DND-41 (cell line): ENCODE measurements at regions not wholly inside any gene's neighbourhood (a gene's known extent, or its start where the extent isn't known, plus 50 kb on each side); places are given as distances from the start of the nearest gene placed in this dataset.

Source experiments
- ATAC-seq: fragments of 200-7000 bp; cut with Tn5 transposase; 3 replicates; pipeline ENCODE4 v1.9.1; 2021; ENCODE audit warnings: low read depth; ENCODE audit not compliant: insufficient read depth
- DNase-seq: peaks from one replicate; pipeline ENCODE4 v3.0.0-alpha.2; 2020
- H2AFZ ChIP-seq: 2 replicates; pipeline ENCODE4 v1.6.0; 2012; ENCODE audit warnings: low read depth, low read length
- H3K27ac ChIP-seq: 2 replicates; pipeline ENCODE4 v1.5.1; 2012; ENCODE audit warnings: low read length, inconsistent platforms
- H3K27me3 ChIP-seq: fragments of 200-600 bp; sonication (generic); 2 replicates; pipeline ENCODE4 v1.6.0; 2012; ENCODE audit warnings: low read length, mild to moderate bottlenecking, inconsistent platforms; ENCODE audit not compliant: insufficient read depth, poor library complexity
- H3K36me3 ChIP-seq: 2 replicates; pipeline ENCODE4 v1.5.1; 2012; ENCODE audit warnings: low read length, inconsistent platforms; ENCODE audit not compliant: insufficient read depth
- H3K4me1 ChIP-seq: 2 replicates; pipeline ENCODE4 v1.5.1; 2012; ENCODE audit warnings: mild to moderate bottlenecking, low read length; ENCODE audit not compliant: insufficient read depth
- H3K4me2 ChIP-seq: 2 replicates; pipeline ENCODE4 v1.6.0; 2012; ENCODE audit warnings: mild to moderate bottlenecking, moderate library complexity, low read length, inconsistent platforms; ENCODE audit not compliant: insufficient read depth
- H3K4me3 ChIP-seq, 2 experiments: fragments of 200-600 bp in 1 of 2; shearing (Covaris generic) in 1 of 2; 2 replicates each; pipeline ENCODE4 v1.5.1; 2012 to 2016; ENCODE audit warnings: inconsistent platforms in 2 of 2, low read length in 2 of 2, mild to moderate bottlenecking in 2 of 2, low read depth in 1 of 2, moderate library complexity in 1 of 2
- H3K79me2 ChIP-seq: 2 replicates; pipeline ENCODE4 v1.6.0; 2012; ENCODE audit warnings: low read length, inconsistent platforms; ENCODE audit not compliant: insufficient read depth
- H3K9ac ChIP-seq: 2 replicates; pipeline ENCODE4 v1.6.0; 2012; ENCODE audit warnings: low read depth, mild to moderate bottlenecking, inconsistent platforms, low read length, moderate library complexity
- H3K9me3 ChIP-seq: 2 replicates; pipeline ENCODE4 v1.5.1; 2012; ENCODE audit warnings: low read length, moderate library complexity, mild to moderate bottlenecking, inconsistent platforms; ENCODE audit not compliant: insufficient read depth, severe bottlenecking
- H4K20me1 ChIP-seq: 2 replicates; pipeline ENCODE4 v1.6.0; 2012; ENCODE audit warnings: low read length; ENCODE audit not compliant: insufficient read depth
- CTCF ChIP-seq: IDR thresholded peaks from 2 replicates; pipeline ENCODE4 v1.5.1; 2012; ENCODE audit warnings: borderline replicate concordance, low read length, moderate library complexity, mild to moderate bottlenecking; ENCODE audit not compliant: poor library complexity, severe bottlenecking; ENCODE audit errors: extremely low read depth
- EZH2 ChIP-seq: IDR thresholded peaks from 3 replicates; pipeline ENCODE4 v1.6.1; 2012; ENCODE audit warnings: borderline replicate concordance, low read depth, mild to moderate bottlenecking, moderate library complexity, low read length, inconsistent platforms; ENCODE audit not compliant: severe bottlenecking

GRCh38 chr2:234203135-234203984 is 152.9 kb downstream of the SPP2 start:
- no peak for ATAC-seq

GRCh38 chr2:234202601-234203000 is 152.1 kb downstream of the SPP2 start:
- TF ChIP-seq CTCF (no peak), EZH2 (no peak)
- Histone ChIP-seq H3K9ac (no peak overlapping the region), H3K79me2 (no peaks in the 10 kb centered on the region), H3K27ac (no peak overlapping the region), H3K4me2 (no peak overlapping the region), H3K36me3 (no peaks in the 10 kb centered on the region), H3K4me3 (no peak overlapping the region), H4K20me1 (no peaks in the 10 kb centered on the region), H2AFZ (no peak overlapping the region), H3K27me3 (no peaks in the 10 kb centered on the region), H3K4me1 (0 out of 2 replicates have a peak, but pooled peaks cover 5% of the 10 kb centered on the region), H3K9me3 (peaks cover 52% of the 10 kb centered on the region)
- no peak for DNase-seq
- no peak for ATAC-seq

More at GRCh38 chr2:234203135-234203984, 152.9 kb downstream of the SPP2 start:
- TF ChIP-seq EZH2 (no peak), CTCF (no peak)
- no peaks in the 10 kb centered on the region for H3K36me3 ChIP-seq
- no peaks in the 10 kb centered on the region for H3K27me3 ChIP-seq
- H3K4me3 ChIP-seq, result no peak overlapping the region
- no peaks in the 10 kb centered on the region for H4K20me1 ChIP-seq
- no peak overlapping the region for H3K27ac ChIP-seq
- no peak overlapping the region for H3K9ac ChIP-seq
- peaks cover 52% of the 10 kb centered on the region for H3K9me3 ChIP-seq
- DNase-seq, result no peak
- H3K4me1 ChIP-seq, result 0 out of 2 replicates have a peak, but pooled peaks cover 5% of the 10 kb centered on the region
- no peak overlapping the region for H2AFZ ChIP-seq
- H3K79me2 ChIP-seq, result no peaks in the 10 kb centered on the region
- H3K4me2 ChIP-seq, result no peak overlapping the region

DNA sequence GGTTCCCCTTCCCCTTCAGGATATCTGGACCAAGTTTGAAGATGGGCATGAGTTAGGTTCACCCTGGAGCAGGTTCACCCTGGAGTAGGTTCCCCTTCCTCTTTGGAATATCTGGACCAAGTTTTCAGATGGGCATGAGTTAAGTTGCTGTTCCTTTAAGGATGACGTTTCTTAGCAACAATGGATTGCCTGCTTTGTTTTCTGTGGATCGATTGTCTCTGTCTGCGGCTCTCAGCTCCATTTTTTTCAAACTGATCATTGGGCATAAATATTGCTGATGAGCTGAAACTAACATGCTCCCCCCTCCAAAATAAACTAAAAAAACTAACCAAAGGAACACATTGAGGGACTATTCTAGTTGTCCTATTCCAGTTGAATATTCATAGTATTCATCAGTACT is 149.5 kb downstream of the SPP2 start:
- H3K27me3 ChIP-seq, result no peaks in the 10 kb centered on the region
- TF ChIP-seq CTCF (no peak), EZH2 (no peak)
- H4K20me1 ChIP-seq, result no peaks in the 10 kb centered on the region
- H2AFZ ChIP-seq, result no peak overlapping the region
- no peak for DNase-seq
- ATAC-seq, result no peak
- 0 out of 2 replicates have a peak, but pooled peaks cover 5% of the 10 kb centered on the region for H3K4me1 ChIP-seq
- H3K9me3 ChIP-seq, result peaks cover 36% of the 10 kb centered on the region
- H3K4me3 ChIP-seq, result no peak overlapping the region
- no peaks in the 10 kb centered on the region for H3K79me2 ChIP-seq
- no peak overlapping the region for H3K4me2 ChIP-seq
- no peaks in the 10 kb centered on the region for H3K36me3 ChIP-seq
- no peak overlapping the region for H3K9ac ChIP-seq
- no peak overlapping the region for H3K27ac ChIP-seq
